ENCODE measurements at regions not wholly inside any gene's neighbourhood (a gene's known extent, or its start where the extent isn't known, plus 50 kb on each side); places are given as distances from the start of the nearest gene placed in this dataset.

GRCh38 chr20:4069751-4070150 is 54.4 kb upstream of the RNF24 start:
- no peak for TF ChIP-seq SIN3A (IDR thresholded peaks at IDR 0.05; ENCODE audit: borderline replicate concordance, insufficient read depth, low read length)
- TF ChIP-seq POLR2AphosphoS5 (IDR thresholded peaks at IDR 0.05; ENCODE audit: low read depth, low read length), result no peak
- no peak for TF ChIP-seq TAF1 (IDR thresholded peaks at IDR 0.05; ENCODE audit: borderline replicate concordance, insufficient read depth, low read length)
- TF ChIP-seq REST (IDR thresholded peaks at IDR 0.05; ENCODE audit: insufficient read depth in 1 of 2, low read depth in 2 of 2, low read length in 2 of 2), result no peak
- no peak for TF ChIP-seq FOXP2 (optimal IDR thresholded peaks at IDR 0.05; ENCODE audit: borderline replicate concordance, extremely low read depth, extremely low read length, insufficient read depth)
